ENCODE measurements at regions not wholly inside any gene's neighbourhood (a gene's known extent, or its start where the extent isn't known, plus 50 kb on each side); places are given as distances from the start of the nearest gene placed in this dataset.

DNA sequence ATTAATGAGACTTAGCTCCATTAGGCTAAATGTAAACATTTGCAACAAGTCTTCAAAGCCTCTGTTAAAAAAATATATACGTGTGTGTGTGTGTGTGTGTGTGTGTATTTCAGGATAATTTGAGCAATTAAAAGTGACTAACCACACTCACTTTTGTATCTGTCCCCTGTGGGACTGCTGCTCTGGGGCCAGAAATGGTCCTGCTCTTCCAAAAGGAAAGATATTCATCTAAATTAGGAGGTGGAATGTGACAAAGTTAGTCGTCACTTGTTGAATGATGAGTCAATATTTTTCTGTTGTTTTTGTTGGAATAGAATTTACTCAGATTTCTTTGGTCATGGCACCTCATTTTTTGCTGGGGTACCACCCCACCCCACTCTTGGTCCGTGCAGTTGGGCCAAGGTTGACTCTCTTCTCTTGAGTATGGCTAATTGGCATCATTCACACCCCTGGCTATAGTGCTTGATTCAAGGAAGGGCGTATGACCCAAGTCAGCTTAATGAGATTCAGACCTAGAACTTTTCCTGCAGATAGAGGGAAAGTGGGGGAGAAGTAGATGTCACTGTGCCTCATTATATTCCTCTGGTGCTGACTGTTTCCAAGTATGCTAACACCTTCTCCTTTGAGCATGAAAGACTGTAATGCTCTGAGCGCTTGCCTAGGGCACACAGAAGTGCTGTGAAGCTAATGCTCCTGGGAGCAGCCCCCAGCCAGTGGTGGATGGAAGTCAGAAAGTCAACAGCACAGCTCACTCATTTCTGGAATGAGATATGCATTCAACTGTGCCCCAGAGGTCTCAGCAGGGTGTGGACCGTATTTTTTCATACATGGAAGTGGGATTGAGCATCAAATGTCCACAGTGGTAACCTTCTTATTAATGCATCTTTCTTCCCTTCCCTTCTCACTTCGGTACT lies 577.0 kb upstream of the TBX3 start:
- no peak for DNase-seq

DNA sequence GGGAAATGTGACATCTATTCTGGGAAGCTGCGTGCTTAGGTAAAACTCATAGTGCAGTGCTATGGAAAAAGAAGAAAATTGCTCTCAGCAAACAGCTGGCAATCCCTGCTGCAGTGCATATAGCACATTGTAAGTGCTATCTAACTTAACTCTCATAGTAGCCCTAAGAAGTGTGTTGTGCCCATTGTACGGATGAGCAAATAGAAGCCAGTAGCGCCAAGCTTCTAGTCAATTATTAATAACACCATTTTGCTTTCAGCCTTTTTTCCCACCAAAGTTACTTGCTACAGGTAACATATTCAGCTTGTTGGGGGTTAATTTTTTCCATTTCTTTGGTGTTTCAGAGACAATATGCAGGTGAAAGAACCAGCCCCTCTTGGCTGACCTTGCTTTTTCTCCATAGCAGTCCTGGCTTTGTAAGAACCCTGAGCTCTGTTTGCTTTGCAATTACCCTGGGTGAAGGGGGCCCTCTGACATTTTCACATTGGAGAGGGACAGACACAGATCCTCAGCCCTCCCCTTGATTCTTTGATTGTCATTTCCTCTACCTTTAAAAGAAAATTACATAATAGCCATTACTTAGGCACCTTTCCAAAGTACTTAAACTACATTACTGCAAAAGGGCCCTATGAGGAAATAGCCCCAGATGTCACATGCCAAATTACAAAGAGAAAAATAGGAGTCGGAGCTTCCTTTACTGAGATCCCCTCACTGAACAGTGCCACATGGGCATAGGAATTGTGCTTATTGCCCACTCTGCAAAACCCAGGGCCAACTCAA lies 576.2 kb upstream of the TBX3 start:
- DNase-seq, result no peak

- no peak for DNase-seq
Measured at GRCh38 chr12:115257791-115258190, 573.8 kb upstream of the TBX3 start.

- DNase-seq, result no peak
Measured at GRCh38 chr12:115255962-115256361, 572.0 kb upstream of the TBX3 start.

DNA sequence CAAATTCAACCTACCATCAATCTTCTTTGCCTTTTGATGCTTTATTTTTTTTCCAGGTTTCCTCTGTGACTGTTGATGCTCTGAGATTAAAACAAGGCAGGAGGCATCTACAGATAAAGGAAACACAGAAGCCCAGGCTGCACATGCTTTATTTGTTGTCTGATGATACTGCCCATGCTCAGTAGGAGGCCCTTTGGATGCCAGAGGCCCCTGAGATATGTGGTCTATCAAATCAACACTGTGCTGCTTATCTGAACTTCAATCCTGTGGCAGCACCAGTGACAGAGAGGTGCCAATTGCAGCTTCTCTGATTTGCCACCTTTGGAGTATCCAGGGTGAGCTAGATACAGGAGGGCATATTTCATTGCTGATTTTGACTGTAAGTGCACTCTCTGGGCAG lies 571.3 kb upstream of the TBX3 start:
- DNase-seq, result no peak

DNA sequence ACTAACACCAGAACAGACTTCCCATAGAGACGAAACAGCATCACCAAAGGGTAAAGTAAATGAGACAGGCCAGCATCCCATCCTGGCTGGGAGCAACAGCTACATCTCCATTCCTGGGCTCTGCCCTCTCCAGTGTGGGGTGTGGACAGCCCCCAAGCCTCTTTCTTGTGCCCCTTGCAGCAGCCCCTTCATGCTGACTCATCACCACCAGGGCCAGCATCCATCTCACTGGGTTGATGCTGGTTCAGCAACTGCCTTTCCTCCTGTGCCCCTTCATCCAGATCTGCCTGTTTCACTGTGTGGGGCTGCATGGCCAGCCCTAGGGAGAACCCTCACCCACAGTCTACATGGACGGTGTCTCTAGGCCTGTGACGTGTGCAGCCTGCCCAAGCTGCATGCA lies 569.1 kb upstream of the TBX3 start:
- no peak for DNase-seq

- DNase-seq, result no peak
Measured at GRCh38 chr12:115251727-115252126, 567.8 kb upstream of the TBX3 start.

DNA sequence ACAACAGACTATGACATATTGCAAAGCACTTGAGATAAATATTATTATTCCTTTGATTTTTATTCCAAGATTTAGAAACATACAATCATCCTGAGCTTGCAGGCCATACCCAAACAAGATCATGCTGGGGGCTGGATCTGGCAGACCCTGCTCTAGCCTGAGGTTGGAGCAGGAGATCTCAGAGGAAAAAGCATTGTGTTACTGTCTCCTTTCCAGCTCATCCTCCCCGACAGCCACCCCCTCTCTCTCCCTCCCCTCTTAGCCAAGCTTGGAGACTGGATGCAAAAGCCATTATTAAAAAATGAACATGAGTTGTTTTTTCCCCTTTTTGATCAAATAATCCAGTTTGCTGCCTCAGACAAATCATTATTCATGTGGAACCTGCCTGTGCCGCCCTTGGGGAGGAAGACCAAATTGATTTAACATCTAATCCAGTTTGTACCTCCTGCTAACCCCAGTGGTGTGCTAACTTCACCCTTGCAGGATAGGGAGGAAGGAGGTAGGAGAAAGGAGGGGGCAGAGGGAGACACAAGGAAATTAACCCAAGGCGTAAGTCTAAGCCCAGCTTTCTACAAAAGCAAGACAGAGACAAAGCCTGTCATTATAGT lies 565.8 kb upstream of the TBX3 start:
- DNase-seq, result no peak

DNA sequence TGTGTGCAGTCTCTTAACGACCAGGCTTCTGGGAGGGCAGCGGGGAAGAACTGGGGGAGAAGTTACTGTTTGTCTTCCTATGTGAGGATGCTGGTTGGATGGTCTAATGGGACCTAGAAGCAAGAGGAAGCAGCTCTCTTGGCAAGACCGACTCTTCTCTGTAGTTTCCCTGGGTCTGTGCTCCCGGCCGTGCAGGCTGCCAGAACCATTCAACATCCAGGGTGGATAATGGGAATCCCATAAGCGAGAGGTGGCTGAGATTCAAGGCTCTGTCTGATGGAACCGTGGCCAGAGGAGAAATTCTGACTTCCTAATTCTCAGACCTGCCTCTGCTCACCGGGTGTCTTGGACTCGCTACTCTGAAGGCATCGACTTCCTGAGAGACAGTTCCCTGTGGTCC lies 561.0 kb upstream of the TBX3 start:
- DNase-seq, result no peak

- no peak for DNase-seq
Measured at GRCh38 chr12:115243933-115244628, 560.1 kb upstream of the TBX3 start.

- DNase-seq, result no peak
Measured at GRCh38 chr12:115240251-115240650, 556.3 kb upstream of the TBX3 start.

DNA sequence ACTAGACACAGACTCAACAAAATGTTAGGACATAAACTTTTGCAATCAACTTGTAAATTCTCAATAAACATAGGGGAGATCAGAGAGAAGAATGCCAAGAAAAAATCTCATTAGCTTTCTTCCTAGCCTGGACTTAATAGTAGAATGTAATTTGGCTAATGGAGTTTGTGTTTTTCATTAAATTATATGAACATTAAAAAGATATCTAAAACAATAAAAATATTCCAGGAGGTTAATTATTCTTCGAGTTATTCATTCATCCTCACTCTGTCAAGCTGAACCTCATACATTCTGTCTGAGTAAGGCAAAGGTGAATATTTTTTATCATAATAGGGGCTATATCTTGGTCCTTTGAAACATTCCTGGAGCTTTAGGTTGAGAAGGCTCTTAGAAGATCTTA lies 551.9 kb upstream of the TBX3 start:
- no peak for DNase-seq

DNA sequence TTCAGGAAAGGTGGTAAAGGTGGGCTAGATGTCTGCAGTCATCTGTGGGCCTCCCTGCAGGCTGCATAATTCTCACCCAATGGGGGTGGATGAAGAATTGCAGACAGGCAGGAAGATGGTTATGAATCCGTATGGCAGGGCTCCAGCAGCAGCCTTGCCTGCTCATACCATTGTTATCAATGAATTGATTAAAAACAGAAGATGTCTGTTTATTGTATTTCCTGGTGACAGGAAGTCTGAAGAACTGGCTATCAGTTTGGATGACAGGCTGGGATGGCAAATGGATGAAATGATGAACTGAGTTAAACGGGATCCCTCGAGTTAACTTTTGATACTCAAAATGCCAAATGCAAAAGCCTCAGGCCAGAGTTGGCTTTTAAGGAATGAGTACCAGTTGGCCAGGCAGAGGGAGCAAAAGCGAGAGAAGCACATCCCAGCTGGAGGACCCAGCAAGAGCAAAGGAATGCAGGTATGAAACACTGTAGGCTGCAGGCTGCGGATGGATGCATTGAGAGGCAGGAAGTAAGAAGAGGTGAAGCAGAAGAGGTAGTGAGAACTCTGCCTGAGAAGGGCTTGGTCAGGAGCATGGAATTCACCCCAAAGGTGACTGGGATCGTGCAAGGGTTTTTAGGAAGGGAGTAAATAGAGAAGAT lies 550.0 kb upstream of the TBX3 start:
- no peak for DNase-seq

GRCh38 chr12:115232455-115233156 lies 548.6 kb upstream of the TBX3 start:
- no peak for DNase-seq

DNA sequence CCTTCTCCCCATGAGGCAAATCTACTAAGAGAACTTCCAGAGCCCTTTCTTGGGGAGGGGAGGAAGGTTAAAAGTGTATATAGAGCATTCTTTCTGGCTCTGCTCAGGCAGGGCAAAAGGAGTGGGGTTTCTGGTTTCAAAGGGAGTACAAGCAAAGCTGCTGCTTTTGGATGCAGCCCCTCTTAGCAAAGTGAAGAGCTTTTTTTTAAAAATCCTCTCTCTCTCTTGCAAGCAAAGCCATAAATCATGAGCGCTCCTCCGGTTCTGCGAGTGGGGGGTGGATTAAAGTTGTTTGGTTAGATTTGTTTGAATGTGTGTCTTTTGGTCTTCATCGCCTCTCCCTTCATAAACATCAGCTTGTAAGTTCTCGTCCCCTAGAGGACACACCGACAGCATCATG lies 546.6 kb upstream of the TBX3 start:
- DNase-seq, result peak; percentile 84

GRCh38 chr12:115229517-115229916 lies 545.5 kb upstream of the TBX3 start:
- DNase-seq, result no peak

DNA sequence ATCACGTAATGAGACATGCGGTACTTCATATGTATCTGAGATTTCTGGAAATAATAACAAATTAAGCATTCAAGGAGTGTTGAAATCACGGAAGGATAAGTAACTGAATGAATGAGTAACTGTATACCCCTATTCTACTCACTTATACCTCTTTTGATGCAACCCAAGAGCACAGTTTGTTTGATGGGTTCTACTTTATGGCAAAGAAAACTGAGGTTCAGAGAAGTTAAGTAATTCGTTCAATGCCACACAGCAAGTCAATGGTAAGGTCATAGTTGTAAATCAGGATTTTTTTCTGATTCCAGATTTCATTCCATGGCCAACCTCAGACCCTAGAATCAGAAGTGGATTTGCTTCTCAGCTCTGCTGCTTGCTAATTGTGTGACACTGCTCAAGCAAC lies 544.5 kb upstream of the TBX3 start:
- no peak for DNase-seq

GRCh38 chr12:115227137-115227615 lies 543.2 kb upstream of the TBX3 start:
- no peak for DNase-seq

GRCh38 chr12:115225845-115226244 lies 541.9 kb upstream of the TBX3 start:
- no peak for DNase-seq

DNA sequence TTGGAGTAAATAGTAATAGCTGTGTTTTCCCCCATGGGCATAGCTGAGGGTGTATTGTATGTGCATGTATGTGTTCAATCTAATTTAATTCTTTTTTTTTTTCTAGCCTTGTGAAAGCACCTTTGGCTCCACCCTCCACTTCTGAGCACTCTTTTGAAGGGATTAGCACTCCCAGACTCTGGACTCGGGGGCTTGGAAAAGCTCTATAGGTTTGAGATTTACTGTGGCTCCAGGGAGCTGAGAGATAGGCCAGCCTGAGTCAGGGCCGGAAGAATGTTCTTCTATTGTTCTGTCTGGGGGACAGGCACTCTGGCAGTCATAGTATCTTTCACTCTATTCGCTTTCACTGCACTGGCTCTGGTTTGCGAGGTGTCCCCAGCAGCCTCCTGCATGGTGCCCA lies 540.0 kb upstream of the TBX3 start:
- no peak for DNase-seq

DNA sequence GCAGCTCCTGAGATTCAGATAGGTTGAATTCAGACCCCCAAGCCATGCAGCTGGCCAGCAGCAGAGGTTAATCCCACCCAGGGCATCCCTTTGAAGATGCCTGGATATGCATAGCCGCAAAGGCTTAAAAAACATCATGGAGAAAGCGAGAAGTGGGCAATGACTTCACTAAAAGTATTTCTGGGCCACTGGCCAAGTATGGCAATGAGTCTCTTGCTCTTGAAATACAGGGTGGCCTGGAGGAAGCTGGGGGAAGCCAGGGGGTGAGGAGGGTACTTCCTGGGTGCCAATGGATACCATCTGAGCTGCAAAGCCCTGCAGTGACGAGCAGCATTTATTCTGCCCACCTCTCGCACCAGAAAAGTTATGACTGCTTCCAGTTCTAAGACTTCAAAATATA lies 539.3 kb upstream of the TBX3 start:
- no peak for DNase-seq

All from renal pelvis (tissue), 1 donor.